Heart left ventricle (tissue), 13 donors: ENCODE measurements at regions not wholly inside any gene's neighbourhood (a gene's known extent, or its start where the extent isn't known, plus 50 kb on each side); places are given as distances from the start of the nearest gene placed in this dataset.

ENCODE experiments used
- POLR2A ChIP-seq, 2 donors: fragments of 450-650 bp; IDR thresholded peaks; one replicate each; pipeline ENCODE4 v1.6.1; 2017; ENCODE audit warnings: antibody characterized with exemption in 2 of 2, mild to moderate bottlenecking in 2 of 2, moderate library complexity in 2 of 2
- TF ChIP-seq, protein P1 (sequence below), 12 donors: fragments of 200-600 bp; sonication (generic) in 4 of 12; IDR thresholded peaks; one replicate each; pipeline versions ENCODE4 v1.5.0 to v1.8.0; 2018 to 2022; ENCODE audit warnings: antibody characterized with exemption in 12 of 12, mild to moderate bottlenecking in 5 of 12
- donor health status: ischemic (EF 13 %, LVEDD 7.1; RV severe dilation, severe dysfunction).
- donor health status: DM: no; HTN: yes; CAD: no.
- donor health status: DM: no; HTN: no; CAD: no.
- donor health status: ischemic (EF 25% LVEDD 6.9; RV normal size, moderate dysfunction).
- donor health status: ischemic (EF 25% LVEDD 5.7; RV mildly dilated, moderate dysfunction).
- donor health status: ischemic (EF 35%, LVEDD 5.7; RV mildly dilated, moderate dysfunction).
- donor health status: nonischemic (EF 11% LVEDD 7.7; RV severe dilation, severe dysfunction).
- donor health status: DM: yes; HTN: yes; CAD: no.
- donor health status: PGD.
- donor health status: ischemic (EF 29% LVEDD 5.4; RV normal size, mild dysfunction).
- donor health status: nonischemic (EF 23%, LVEDD 6.1; RV moderate dilation, normal function).

DNA sequence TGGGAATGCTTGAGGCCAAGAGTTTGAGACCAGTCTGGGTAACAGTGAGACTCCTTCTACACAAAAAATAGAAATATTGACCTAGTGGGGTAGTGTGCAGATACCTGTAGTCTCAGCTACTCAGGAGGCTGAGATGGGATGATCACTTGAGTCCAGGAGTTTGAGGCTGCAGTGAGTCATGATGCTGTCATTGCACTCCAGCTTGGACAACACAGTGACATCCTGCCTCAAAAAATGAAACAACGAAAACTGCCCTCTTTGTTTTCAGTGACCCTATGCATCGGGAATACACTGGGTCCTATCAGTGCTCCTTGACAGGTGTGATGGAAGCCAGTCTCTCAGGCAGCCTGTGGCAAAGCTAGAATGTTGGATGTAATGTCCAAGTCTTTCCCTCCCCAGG, 311.5 kb upstream of the OR4E1 start:
- no peak for TF ChIP-seq POLR2A (IDR thresholded peaks at IDR 0.05)
- TF ChIP-seq, protein P1, sequence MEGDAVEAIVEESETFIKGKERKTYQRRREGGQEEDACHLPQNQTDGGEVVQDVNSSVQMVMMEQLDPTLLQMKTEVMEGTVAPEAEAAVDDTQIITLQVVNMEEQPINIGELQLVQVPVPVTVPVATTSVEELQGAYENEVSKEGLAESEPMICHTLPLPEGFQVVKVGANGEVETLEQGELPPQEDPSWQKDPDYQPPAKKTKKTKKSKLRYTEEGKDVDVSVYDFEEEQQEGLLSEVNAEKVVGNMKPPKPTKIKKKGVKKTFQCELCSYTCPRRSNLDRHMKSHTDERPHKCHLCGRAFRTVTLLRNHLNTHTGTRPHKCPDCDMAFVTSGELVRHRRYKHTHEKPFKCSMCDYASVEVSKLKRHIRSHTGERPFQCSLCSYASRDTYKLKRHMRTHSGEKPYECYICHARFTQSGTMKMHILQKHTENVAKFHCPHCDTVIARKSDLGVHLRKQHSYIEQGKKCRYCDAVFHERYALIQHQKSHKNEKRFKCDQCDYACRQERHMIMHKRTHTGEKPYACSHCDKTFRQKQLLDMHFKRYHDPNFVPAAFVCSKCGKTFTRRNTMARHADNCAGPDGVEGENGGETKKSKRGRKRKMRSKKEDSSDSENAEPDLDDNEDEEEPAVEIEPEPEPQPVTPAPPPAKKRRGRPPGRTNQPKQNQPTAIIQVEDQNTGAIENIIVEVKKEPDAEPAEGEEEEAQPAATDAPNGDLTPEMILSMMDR (IDR thresholded peaks at IDR 0.05): no peak
